Kidney glomerular epithelial cell (primary cell): ENCODE measurements at regions not wholly inside any gene's neighbourhood (a gene's known extent, or its start where the extent isn't known, plus 50 kb on each side); places are given as distances from the start of the nearest gene placed in this dataset.
"Not testable (repeated sequence)": the region's sequence is repeated elsewhere in the genome, so short reads cannot be mapped to it uniquely, and the experiment has no call there.

Source experiments
- DNase-seq: peaks from one replicate; lab custom pipeline; 2025; lab: John Stamatoyannopoulos, UW

- DNase-seq: no peak
Observed at GRCh38 chr10:124164264-124164663, 70.9 kb upstream of the CHST15 start.

GRCh38 chr10:124162774-124163354, 69.5 kb upstream of the CHST15 start:
- no peak for DNase-seq

GRCh38 chr10:124162136-124162535, 68.7 kb upstream of the CHST15 start:
- DNase-seq: no peak

GRCh38 chr10:124161601-124162000, 68.2 kb upstream of the CHST15 start:
- no peak for DNase-seq

- no peak for DNase-seq
Observed at GRCh38 chr10:124160943-124161582, 67.7 kb upstream of the CHST15 start.

GRCh38 chr10:124160176-124160575, 66.8 kb upstream of the CHST15 start:
- DNase-seq: no peak

GRCh38 chr10:124159153-124159552, 65.8 kb upstream of the CHST15 start:
- DNase-seq: no peak

GRCh38 chr10:124158592-124158991, 65.2 kb upstream of the CHST15 start:
- no peak for DNase-seq

- no peak for DNase-seq
Observed at GRCh38 chr10:124157271-124157681, 63.9 kb upstream of the CHST15 start.

- no peak for DNase-seq
Observed at GRCh38 chr10:124156524-124157260, 63.3 kb upstream of the CHST15 start.

GRCh38 chr10:124155781-124156435, 62.5 kb upstream of the CHST15 start:
- DNase-seq: peak; percentile 59

- peak; percentile 86 for DNase-seq
Observed at GRCh38 chr10:124153023-124153826, 59.8 kb upstream of the CHST15 start.

- DNase-seq: peak; percentile 64
Observed at GRCh38 chr10:124152139-124153022, 59.0 kb upstream of the CHST15 start.

GRCh38 chr10:124151466-124152095, 58.2 kb upstream of the CHST15 start:
- DNase-seq: no peak

GRCh38 chr10:124150807-124151417, 57.5 kb upstream of the CHST15 start:
- no peak for DNase-seq

- no peak for DNase-seq
Observed at GRCh38 chr10:124150189-124150806, 56.9 kb upstream of the CHST15 start.

- no peak for DNase-seq
Observed at GRCh38 chr10:124149189-124150042, 56.0 kb upstream of the CHST15 start.

GRCh38 chr10:124148509-124149188, 55.3 kb upstream of the CHST15 start:
- not testable (repeated sequence) for DNase-seq
